Astrocyte (in vitro differentiated cells and primary cell): ENCODE measurements at regions not wholly inside any gene's neighbourhood (a gene's known extent, or its start where the extent isn't known, plus 50 kb on each side); places are given as distances from the start of the nearest gene placed in this dataset.

Experiments
- DNase-seq: peaks from one replicate; pipeline ENCODE4 v3.0.0-alpha.2; 2010; ENCODE audit warnings: low read depth
- FAIRE-seq: peaks from 2 replicates; lab custom pipeline; 2011; peaks lifted over from hg19 to GRCh38; lab: Jason Lieb, UNC
- H2AFZ ChIP-seq: 2 replicates; pipeline ENCODE4 v1.6.0; 2012; ENCODE audit warnings: low read depth, low read length, inconsistent platforms
- H3K27ac ChIP-seq: 2 replicates; pipeline ENCODE4 v1.5.1; 2011; ENCODE audit warnings: low read depth, low read length, inconsistent platforms
- H3K27me3 ChIP-seq: 2 replicates; pipeline ENCODE4 v1.6.0; 2011; ENCODE audit warnings: low read length, inconsistent platforms; ENCODE audit not compliant: insufficient read depth
- H3K36me3 ChIP-seq: 2 replicates; pipeline ENCODE4 v1.5.1; 2011; ENCODE audit warnings: low read length, inconsistent platforms; ENCODE audit not compliant: insufficient read depth
- H3K4me1 ChIP-seq: 2 replicates; pipeline ENCODE4 v1.5.1; 2011; ENCODE audit warnings: low read length, inconsistent platforms; ENCODE audit not compliant: insufficient read depth
- H3K4me2 ChIP-seq: 2 replicates; pipeline ENCODE4 v1.6.0; 2012; ENCODE audit warnings: low read length, inconsistent platforms
- H3K4me3 ChIP-seq: 2 replicates; pipeline ENCODE4 v1.5.1; 2011; ENCODE audit warnings: low read depth, mild to moderate bottlenecking, low read length, inconsistent platforms; ENCODE audit not compliant: insufficient read depth
- H3K79me2 ChIP-seq: 2 replicates; pipeline ENCODE4 v1.6.0; 2012; ENCODE audit warnings: mild to moderate bottlenecking, low read length, inconsistent platforms; ENCODE audit not compliant: insufficient read depth
- H3K9ac ChIP-seq: 2 replicates; pipeline ENCODE4 v1.6.0; 2012; ENCODE audit warnings: mild to moderate bottlenecking, low read length, inconsistent platforms
- H3K9me3 ChIP-seq: 2 replicates; pipeline ENCODE4 v1.5.1; 2012; ENCODE audit warnings: low read depth, mild to moderate bottlenecking, low read length, inconsistent platforms; ENCODE audit not compliant: insufficient read depth
- H4K20me1 ChIP-seq: 2 replicates; pipeline ENCODE4 v1.6.0; 2012; ENCODE audit warnings: low read length, inconsistent platforms; ENCODE audit not compliant: insufficient read depth
- H3K27ac Mint-ChIP-seq: one replicate; pipeline ENCODE4 v1.8.0; 2021; ENCODE audit warnings: mild to moderate bottlenecking, mixed read lengths; ENCODE audit not compliant: unreplicated experiment
- H3K27me3 Mint-ChIP-seq: one replicate; pipeline ENCODE4 v1.8.0; 2021; ENCODE audit warnings: low read depth, mixed read lengths; ENCODE audit not compliant: unreplicated experiment
- H3K36me3 Mint-ChIP-seq: one replicate; pipeline ENCODE4 v1.8.0; 2021; ENCODE audit warnings: low read depth, mixed read lengths; ENCODE audit not compliant: unreplicated experiment
- H3K4me1 Mint-ChIP-seq: one replicate; pipeline ENCODE4 v1.8.0; 2021; ENCODE audit warnings: low read depth, mixed read lengths; ENCODE audit not compliant: unreplicated experiment
- H3K4me3 Mint-ChIP-seq: one replicate; pipeline ENCODE4 v1.8.0; 2021; ENCODE audit warnings: mild to moderate bottlenecking, moderate library complexity, mixed read lengths; ENCODE audit not compliant: unreplicated experiment
- H3K9me3 Mint-ChIP-seq: one replicate; pipeline ENCODE4 v1.8.0; 2021; ENCODE audit warnings: mild to moderate bottlenecking, mixed read lengths; ENCODE audit not compliant: unreplicated experiment
- EZH2 ChIP-seq: IDR thresholded peaks from 2 replicates; pipeline ENCODE4 v1.6.1; 2012; ENCODE audit warnings: mild to moderate bottlenecking, low read length, inconsistent platforms; ENCODE audit not compliant: insufficient read depth
- TF ChIP-seq, protein P1 (sequence below): IDR thresholded peaks from 2 replicates; pipeline ENCODE4 v1.5.1; 2011; ENCODE audit warnings: low read depth, mild to moderate bottlenecking, inconsistent platforms, low read length, moderate library complexity; ENCODE audit not compliant: insufficient read depth

DNA sequence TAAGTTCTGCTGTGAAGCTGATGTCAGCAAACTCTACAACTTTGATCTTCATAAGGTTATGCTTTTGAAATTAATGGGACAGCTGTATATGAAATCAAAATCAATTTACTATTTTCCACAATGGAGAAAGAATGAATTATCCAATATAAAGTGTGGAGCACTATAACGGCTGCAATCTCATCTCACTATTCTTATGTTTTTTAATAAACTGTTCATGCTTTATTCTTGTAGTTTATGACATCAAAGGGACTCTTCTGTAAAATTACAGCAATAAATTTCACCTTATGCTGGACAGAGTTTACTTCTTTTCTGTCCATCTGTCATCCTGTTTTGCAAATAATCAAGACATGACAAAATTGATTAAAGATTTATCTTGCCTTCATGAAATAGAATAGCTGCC is 192.5 kb downstream of the TECRL start:
- no peak overlapping the region for H3K27ac Mint-ChIP-seq

DNA sequence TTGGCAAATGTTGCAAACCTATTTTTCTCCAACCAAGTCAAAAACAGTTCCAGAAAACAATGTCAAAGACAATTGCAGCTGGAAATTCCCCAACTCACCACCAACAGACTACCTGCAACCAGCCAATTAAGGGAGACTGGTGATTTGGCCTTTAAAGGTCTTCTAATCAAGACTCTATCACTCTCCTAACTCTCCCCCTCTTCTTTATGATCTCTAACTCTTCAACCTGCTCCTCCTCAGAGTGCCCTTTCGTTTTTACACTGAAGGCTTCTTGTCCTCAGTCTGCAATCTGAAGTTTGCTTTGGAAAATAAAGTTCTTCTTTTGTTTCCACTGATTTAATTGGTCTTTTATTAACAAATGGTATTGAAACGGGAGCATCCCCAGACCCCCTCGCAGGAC is 203.9 kb downstream of the TECRL start:
- Histone ChIP-seq H3K9ac (no peak overlapping the region), H3K4me2 (no peak overlapping the region), H3K27me3 (no peaks in the 10 kb centered on the region), H3K27ac (no peak overlapping the region), H3K4me1 (no peaks in the 10 kb centered on the region), H4K20me1 (no peaks in the 10 kb centered on the region), H3K36me3 (no peaks in the 10 kb centered on the region), H2AFZ (no peak overlapping the region), H3K79me2 (no peaks in the 10 kb centered on the region), H3K9me3 (no peaks in the 10 kb centered on the region), H3K4me3 (no peak overlapping the region)
- H3K27me3 Mint-ChIP-seq = no peaks in the 10 kb centered on the region
- DNase-seq = no peak
- no peak overlapping the region for H3K27ac Mint-ChIP-seq
- TF ChIP-seq, protein P1, sequence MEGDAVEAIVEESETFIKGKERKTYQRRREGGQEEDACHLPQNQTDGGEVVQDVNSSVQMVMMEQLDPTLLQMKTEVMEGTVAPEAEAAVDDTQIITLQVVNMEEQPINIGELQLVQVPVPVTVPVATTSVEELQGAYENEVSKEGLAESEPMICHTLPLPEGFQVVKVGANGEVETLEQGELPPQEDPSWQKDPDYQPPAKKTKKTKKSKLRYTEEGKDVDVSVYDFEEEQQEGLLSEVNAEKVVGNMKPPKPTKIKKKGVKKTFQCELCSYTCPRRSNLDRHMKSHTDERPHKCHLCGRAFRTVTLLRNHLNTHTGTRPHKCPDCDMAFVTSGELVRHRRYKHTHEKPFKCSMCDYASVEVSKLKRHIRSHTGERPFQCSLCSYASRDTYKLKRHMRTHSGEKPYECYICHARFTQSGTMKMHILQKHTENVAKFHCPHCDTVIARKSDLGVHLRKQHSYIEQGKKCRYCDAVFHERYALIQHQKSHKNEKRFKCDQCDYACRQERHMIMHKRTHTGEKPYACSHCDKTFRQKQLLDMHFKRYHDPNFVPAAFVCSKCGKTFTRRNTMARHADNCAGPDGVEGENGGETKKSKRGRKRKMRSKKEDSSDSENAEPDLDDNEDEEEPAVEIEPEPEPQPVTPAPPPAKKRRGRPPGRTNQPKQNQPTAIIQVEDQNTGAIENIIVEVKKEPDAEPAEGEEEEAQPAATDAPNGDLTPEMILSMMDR = no peak
- no peak for TF ChIP-seq EZH2
- FAIRE-seq = no peak
- no peak overlapping the region for H3K4me3 Mint-ChIP-seq
- H3K9me3 Mint-ChIP-seq = peaks cover 6% of the 10 kb centered on the region
- H3K36me3 Mint-ChIP-seq = no peaks in the 10 kb centered on the region
- H3K4me1 Mint-ChIP-seq = no peaks in the 10 kb centered on the region

More for the DNA sequence above, 192.5 kb downstream of the TECRL start:
- Histone ChIP-seq H3K4me2 (no peak overlapping the region), H3K4me3 (no peak overlapping the region), H3K9me3 (no peaks in the 10 kb centered on the region), H3K27me3 (no peaks in the 10 kb centered on the region), H3K27ac (no peak overlapping the region), H3K36me3 (no peaks in the 10 kb centered on the region), H3K79me2 (no peaks in the 10 kb centered on the region), H3K9ac (no peak overlapping the region), H4K20me1 (no peaks in the 10 kb centered on the region), H2AFZ (no peak overlapping the region), H3K4me1 (no peaks in the 10 kb centered on the region)
- H3K36me3 Mint-ChIP-seq = no peaks in the 10 kb centered on the region
- H3K27me3 Mint-ChIP-seq = no peaks in the 10 kb centered on the region
- no peak for TF ChIP-seq EZH2
- TF ChIP-seq, protein P1 = no peak
- no peaks in the 10 kb centered on the region for H3K9me3 Mint-ChIP-seq
- DNase-seq = no peak
- FAIRE-seq = no peak
- H3K4me1 Mint-ChIP-seq = peaks cover 7% of the 10 kb centered on the region
- no peak overlapping the region for H3K4me3 Mint-ChIP-seq

DNA sequence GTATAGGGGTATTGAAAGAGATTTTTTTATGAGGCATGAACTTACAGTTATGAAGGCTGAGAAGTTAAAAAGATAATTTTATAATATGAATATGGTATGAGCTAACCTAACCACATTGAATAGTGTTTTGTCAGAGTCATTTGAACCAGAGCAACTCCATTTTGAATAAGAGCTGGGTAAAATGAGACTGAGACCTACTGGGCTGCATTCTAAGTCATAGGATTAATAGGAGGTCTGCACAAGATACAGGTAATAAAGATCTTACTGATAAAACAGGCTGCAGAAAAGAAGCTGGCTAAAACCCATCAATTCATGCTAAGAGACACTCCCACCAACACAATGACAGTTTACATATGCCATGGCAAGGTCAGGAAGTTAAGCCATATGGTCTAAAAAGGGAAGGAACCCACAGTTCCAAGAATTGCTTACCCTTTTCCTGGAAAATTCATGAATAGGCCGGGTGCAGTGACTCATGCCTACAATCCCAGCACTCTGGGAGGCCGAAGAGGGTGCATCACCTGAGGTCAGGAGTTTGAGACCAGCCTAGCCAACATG is 209.2 kb downstream of the TECRL start:
- FAIRE-seq = no peak

More for the DNA sequence above, 209.2 kb downstream of the TECRL start:
- Histone ChIP-seq H4K20me1 (no peaks in the 10 kb centered on the region), H3K27me3 (no peaks in the 10 kb centered on the region), H2AFZ (no peak overlapping the region), H3K36me3 (no peaks in the 10 kb centered on the region), H3K9ac (no peak overlapping the region), H3K27ac (no peak overlapping the region), H3K79me2 (no peaks in the 10 kb centered on the region), H3K9me3 (no peaks in the 10 kb centered on the region), H3K4me3 (no peak overlapping the region), H3K4me2 (no peak overlapping the region), H3K4me1 (no peaks in the 10 kb centered on the region)
- Mint-ChIP-seq H3K4me3 (no peak overlapping the region), H3K9me3 (no peaks in the 10 kb centered on the region), H3K27me3 (no peaks in the 10 kb centered on the region), H3K36me3 (no peaks in the 10 kb centered on the region), H3K27ac (no peak overlapping the region), H3K4me1 (peaks cover 2% of the 10 kb centered on the region)
- TF ChIP-seq, protein P1 = no peak
- no peak for TF ChIP-seq EZH2
- no peak for DNase-seq
